Smooth muscle cell (in vitro differentiated cells): ENCODE measurements at regions not wholly inside any gene's neighbourhood (a gene's known extent, or its start where the extent isn't known, plus 50 kb on each side); places are given as distances from the start of the nearest gene placed in this dataset.

Source experiments
- DNase-seq: peaks from one replicate; lab custom pipeline; 2025; ENCODE audit not compliant: unreplicated experiment; lab: John Stamatoyannopoulos, UW
- H2AFZ ChIP-seq: fragments of 200-600 bp; sonication (generic); 2 replicates; pipeline ENCODE4 v1.6.0; 2016; ENCODE audit warnings: antibody characterized with exemption, low read depth, mild to moderate bottlenecking
- H3F3A ChIP-seq: fragments of 200-600 bp; sonication (generic); 2 replicates; pipeline ENCODE4 v1.6.0; 2017; ENCODE audit warnings: antibody characterized with exemption, low read depth
- H3K27ac ChIP-seq: fragments of 200-600 bp; sonication (generic); 2 replicates; pipeline ENCODE4 v1.5.1; 2016; ENCODE audit warnings: low read depth, mild to moderate bottlenecking
- H3K27me3 ChIP-seq: fragments of 200-600 bp; sonication (generic); 2 replicates; pipeline ENCODE4 v1.6.1; 2016; ENCODE audit warnings: low read depth, mild to moderate bottlenecking
- H3K36me3 ChIP-seq: fragments of 200-600 bp; sonication (generic); 2 replicates; pipeline ENCODE4 v1.5.1; 2016; ENCODE audit warnings: low read depth
- H3K4me1 ChIP-seq: fragments of 200-600 bp; sonication (generic); 2 replicates; pipeline ENCODE4 v1.5.1; 2016; ENCODE audit warnings: low read depth
- H3K4me2 ChIP-seq: fragments of 200-600 bp; sonication (generic); 2 replicates; pipeline ENCODE4 v1.6.0; 2016; ENCODE audit warnings: mild to moderate bottlenecking
- H3K4me3 ChIP-seq: fragments of 200-600 bp; sonication (generic); 2 replicates; pipeline ENCODE4 v1.5.1; 2016; ENCODE audit warnings: mild to moderate bottlenecking
- H3K79me2 ChIP-seq: fragments of 200-600 bp; sonication (generic); 2 replicates; pipeline ENCODE4 v1.6.0; 2016; ENCODE audit warnings: low read depth, mild to moderate bottlenecking
- H3K9ac ChIP-seq: fragments of 200-600 bp; sonication (generic); 2 replicates; pipeline ENCODE4 v1.6.0; 2016; ENCODE audit warnings: low read depth
- H3K9me3 ChIP-seq: fragments of 200-600 bp; sonication (generic); replicated peaks from 2 replicates; pipeline ENCODE4 v1.5.1; 2016; ENCODE audit warnings: low read depth
- H4K20me1 ChIP-seq: fragments of 200-600 bp; sonication (generic); 2 replicates; pipeline ENCODE4 v1.6.0; 2016; ENCODE audit warnings: low read depth
- WGBS: methylation state at CpG from one replicate; pipeline ENCODE4 v1.1.7; 2016; ENCODE audit warnings: low lambda C conversion rate; 5-methylcytosine and 5-hydroxymethylcytosine counted together
- TF ChIP-seq, protein P1 (sequence below): fragments of 200-600 bp; sonication (generic); IDR thresholded peaks from 2 replicates; pipeline ENCODE4 v1.5.1; 2017; ENCODE audit warnings: borderline replicate concordance, mild to moderate bottlenecking, antibody characterized with exemption; ENCODE audit not compliant: insufficient read depth, poor library complexity, severe bottlenecking

- Histone ChIP-seq H3K9me3 (no peaks in the 10 kb centered on the region), H3F3A (no peaks in the 10 kb centered on the region), H3K4me2 (no peak overlapping the region), H4K20me1 (no peaks in the 10 kb centered on the region), H2AFZ (no peak overlapping the region), H3K27ac (no peak overlapping the region), H3K79me2 (no peaks in the 10 kb centered on the region), H3K36me3 (no peaks in the 10 kb centered on the region), H3K27me3 (no peaks in the 10 kb centered on the region), H3K4me3 (no peak overlapping the region), H3K4me1 (no peaks in the 10 kb centered on the region), H3K9ac (no peak overlapping the region)
- TF ChIP-seq, protein P1, sequence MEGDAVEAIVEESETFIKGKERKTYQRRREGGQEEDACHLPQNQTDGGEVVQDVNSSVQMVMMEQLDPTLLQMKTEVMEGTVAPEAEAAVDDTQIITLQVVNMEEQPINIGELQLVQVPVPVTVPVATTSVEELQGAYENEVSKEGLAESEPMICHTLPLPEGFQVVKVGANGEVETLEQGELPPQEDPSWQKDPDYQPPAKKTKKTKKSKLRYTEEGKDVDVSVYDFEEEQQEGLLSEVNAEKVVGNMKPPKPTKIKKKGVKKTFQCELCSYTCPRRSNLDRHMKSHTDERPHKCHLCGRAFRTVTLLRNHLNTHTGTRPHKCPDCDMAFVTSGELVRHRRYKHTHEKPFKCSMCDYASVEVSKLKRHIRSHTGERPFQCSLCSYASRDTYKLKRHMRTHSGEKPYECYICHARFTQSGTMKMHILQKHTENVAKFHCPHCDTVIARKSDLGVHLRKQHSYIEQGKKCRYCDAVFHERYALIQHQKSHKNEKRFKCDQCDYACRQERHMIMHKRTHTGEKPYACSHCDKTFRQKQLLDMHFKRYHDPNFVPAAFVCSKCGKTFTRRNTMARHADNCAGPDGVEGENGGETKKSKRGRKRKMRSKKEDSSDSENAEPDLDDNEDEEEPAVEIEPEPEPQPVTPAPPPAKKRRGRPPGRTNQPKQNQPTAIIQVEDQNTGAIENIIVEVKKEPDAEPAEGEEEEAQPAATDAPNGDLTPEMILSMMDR, result no peak
- no peak for DNase-seq
Observed at GRCh38 chr20:40481337-40481736, 207.7 kb downstream of the MAFB start.

GRCh38 chr20:40477805-40478204, 211.2 kb downstream of the MAFB start:
- TF ChIP-seq, protein P1, result no peak
- Histone ChIP-seq H2AFZ (no peak overlapping the region), H3K36me3 (no peaks in the 10 kb centered on the region), H3K4me3 (no peak overlapping the region), H3F3A (no peaks in the 10 kb centered on the region), H3K27me3 (no peaks in the 10 kb centered on the region), H4K20me1 (no peaks in the 10 kb centered on the region), H3K4me2 (no peak overlapping the region), H3K4me1 (no peaks in the 10 kb centered on the region), H3K9ac (no peak overlapping the region), H3K9me3 (no peaks in the 10 kb centered on the region), H3K79me2 (no peaks in the 10 kb centered on the region), H3K27ac (no peak overlapping the region)
- WGBS, result 62% methylated on average over 3 of the region's 3 CpGs
- no peak for DNase-seq

DNA sequence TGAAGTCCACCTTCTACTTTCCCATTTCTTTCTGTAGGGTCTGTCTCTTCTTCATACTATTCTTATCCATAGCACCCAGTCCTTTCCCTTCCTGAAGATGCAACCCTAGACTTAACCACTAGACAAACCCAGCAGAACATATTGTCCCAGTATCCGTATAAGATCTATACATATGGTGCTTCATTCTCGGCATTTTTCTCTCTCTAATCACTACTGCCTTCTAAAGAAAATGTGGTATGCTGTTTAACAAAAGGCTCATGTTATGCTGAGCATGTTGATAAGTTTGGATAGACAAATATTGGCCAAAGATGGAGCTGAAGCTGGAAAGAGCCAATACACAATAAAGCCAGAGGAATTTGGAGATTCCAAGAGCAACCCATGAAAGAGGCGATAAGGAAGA, 212.6 kb downstream of the MAFB start:
- Histone ChIP-seq H3F3A (no peaks in the 10 kb centered on the region), H3K9ac (no peak overlapping the region), H3K79me2 (no peaks in the 10 kb centered on the region), H2AFZ (no peak overlapping the region), H3K4me1 (no peaks in the 10 kb centered on the region), H3K27me3 (no peaks in the 10 kb centered on the region), H3K4me3 (no peak overlapping the region), H3K4me2 (no peak overlapping the region), H3K27ac (no peak overlapping the region), H3K36me3 (no peaks in the 10 kb centered on the region), H4K20me1 (no peaks in the 10 kb centered on the region), H3K9me3 (no peaks in the 10 kb centered on the region)
- WGBS, result 93% methylated on average over 3 of the region's 3 CpGs
- no peak for DNase-seq
- TF ChIP-seq, protein P1, result no peak

DNA sequence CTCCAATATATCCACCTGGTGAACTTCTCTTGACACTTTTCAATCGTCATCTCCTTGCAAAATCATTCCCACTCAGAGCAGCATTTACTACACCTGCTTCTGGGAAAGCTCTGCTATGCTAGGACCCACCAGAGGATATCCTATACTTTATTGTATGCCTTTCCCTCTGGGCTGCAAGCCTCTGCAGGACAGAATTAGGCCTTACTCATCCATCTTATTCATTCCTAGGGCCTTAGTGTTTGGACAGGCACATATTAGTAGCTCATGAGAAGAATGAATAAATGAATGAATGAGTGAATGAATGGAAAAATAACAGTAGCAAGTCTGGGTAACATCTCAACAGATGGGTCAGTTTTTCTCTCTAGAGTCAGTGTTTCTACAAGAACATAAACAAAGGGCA, 216.1 kb downstream of the MAFB start:
- no peak overlapping the region for H3K27ac ChIP-seq
- H3K4me3 ChIP-seq, result no peak overlapping the region
- H3K4me2 ChIP-seq, result no peak overlapping the region
- no peaks in the 10 kb centered on the region for H3K36me3 ChIP-seq
- H3K9ac ChIP-seq, result no peak overlapping the region
- H3F3A ChIP-seq, result no peaks in the 10 kb centered on the region
- 95% methylated on average over 1 of the region's 1 CpG for WGBS
- TF ChIP-seq, protein P1, result no peak
- H3K9me3 ChIP-seq, result no peaks in the 10 kb centered on the region
- H3K27me3 ChIP-seq, result no peaks in the 10 kb centered on the region
- no peaks in the 10 kb centered on the region for H3K4me1 ChIP-seq
- no peaks in the 10 kb centered on the region for H3K79me2 ChIP-seq
- no peaks in the 10 kb centered on the region for H4K20me1 ChIP-seq
- no peak overlapping the region for H2AFZ ChIP-seq
- no peak for DNase-seq
